Epithelial cell of proximal tubule (primary cell): ENCODE measurements at regions not wholly inside any gene's neighbourhood (a gene's known extent, or its start where the extent isn't known, plus 50 kb on each side); places are given as distances from the start of the nearest gene placed in this dataset.

ENCODE experiments used
- DNase-seq: peaks from one replicate; pipeline ENCODE4 v3.0.0-alpha.2; 2011; ENCODE audit warnings: low read depth
- H3K4me3 ChIP-seq: 2 replicates; pipeline ENCODE4 v1.5.1; 2011; ENCODE audit warnings: low read depth, mild to moderate bottlenecking, low read length
- TF ChIP-seq, protein P1 (sequence below): conservative IDR thresholded peaks from 2 replicates; pipeline ENCODE4 v1.5.1; 2012; ENCODE audit warnings: low read depth, mild to moderate bottlenecking, low read length

- H3K4me3 ChIP-seq: no peak overlapping the region
- TF ChIP-seq, protein P1, sequence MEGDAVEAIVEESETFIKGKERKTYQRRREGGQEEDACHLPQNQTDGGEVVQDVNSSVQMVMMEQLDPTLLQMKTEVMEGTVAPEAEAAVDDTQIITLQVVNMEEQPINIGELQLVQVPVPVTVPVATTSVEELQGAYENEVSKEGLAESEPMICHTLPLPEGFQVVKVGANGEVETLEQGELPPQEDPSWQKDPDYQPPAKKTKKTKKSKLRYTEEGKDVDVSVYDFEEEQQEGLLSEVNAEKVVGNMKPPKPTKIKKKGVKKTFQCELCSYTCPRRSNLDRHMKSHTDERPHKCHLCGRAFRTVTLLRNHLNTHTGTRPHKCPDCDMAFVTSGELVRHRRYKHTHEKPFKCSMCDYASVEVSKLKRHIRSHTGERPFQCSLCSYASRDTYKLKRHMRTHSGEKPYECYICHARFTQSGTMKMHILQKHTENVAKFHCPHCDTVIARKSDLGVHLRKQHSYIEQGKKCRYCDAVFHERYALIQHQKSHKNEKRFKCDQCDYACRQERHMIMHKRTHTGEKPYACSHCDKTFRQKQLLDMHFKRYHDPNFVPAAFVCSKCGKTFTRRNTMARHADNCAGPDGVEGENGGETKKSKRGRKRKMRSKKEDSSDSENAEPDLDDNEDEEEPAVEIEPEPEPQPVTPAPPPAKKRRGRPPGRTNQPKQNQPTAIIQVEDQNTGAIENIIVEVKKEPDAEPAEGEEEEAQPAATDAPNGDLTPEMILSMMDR: no peak
- DNase-seq: no peak
Measured at GRCh38 chr16:55988013-55988412, 112.8 kb upstream of the CES5A start.

DNA sequence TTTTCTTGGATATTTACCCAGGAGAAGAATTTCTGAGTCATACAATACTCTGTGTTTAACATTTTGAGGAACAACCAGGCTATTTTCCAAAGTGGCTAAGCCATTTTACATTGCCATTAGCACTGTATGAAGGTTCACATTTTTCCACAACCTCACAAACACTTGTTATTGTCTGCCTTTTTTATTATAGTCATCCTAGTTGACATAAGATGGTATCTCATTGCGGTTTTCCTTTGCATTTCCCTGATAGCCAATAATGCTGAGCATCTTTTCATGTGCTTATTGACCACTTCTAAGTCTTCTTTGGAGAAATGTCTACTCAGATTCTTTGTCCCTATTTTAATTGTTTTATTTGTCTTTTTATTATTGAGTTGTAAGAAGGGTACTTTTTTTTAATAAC is 107.4 kb upstream of the CES5A start:
- H3K4me3 ChIP-seq: no peak overlapping the region
- DNase-seq: no peak
- TF ChIP-seq, protein P1: no peak

DNA sequence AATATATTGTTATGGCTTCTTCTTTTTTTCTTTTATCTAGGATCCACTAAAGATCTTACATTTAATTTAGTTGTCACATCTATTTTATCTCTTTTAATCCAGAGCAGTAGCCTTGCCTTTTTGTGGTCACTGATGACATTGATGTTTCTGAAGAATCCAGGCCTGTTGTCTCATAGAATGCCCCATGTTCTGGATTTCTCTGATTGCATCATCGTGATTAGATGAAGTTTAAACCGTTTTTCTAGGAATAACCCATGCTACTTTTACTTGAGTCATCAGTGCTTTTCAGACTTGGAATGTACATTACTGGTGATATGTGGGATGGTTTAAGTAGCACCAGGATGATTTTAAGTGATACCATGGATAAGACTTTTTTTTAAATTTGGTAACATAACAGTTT is 106.4 kb upstream of the CES5A start:
- H3K4me3 ChIP-seq: no peak overlapping the region
- TF ChIP-seq, protein P1: no peak
- DNase-seq: no peak

- H3K4me3 ChIP-seq: no peak overlapping the region
- TF ChIP-seq, protein P1: no peak
- DNase-seq: no peak
Measured at GRCh38 chr16:55976815-55977214, 101.6 kb upstream of the CES5A start.

DNA sequence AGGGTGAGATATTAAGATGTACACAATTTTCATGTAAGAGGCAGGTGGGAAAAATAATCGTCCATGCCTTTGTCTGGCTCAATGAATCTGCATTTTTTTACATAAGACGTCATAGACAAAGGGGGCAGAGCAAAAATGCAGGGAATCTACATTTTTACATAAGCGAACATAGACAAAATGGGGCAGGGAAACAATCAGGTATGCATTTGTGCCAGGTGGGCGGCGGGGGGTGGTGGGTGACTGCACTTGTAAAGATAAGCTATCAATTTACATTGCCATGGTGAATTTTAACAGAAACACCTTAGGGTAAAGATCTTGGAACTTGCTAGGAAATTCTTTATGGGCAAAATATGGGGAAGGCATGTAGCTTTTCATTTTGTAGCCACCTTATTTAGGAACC is 96.3 kb upstream of the CES5A start:
- no peak for DNase-seq
- TF ChIP-seq, protein P1: no peak
- H3K4me3 ChIP-seq: no peak overlapping the region

DNA sequence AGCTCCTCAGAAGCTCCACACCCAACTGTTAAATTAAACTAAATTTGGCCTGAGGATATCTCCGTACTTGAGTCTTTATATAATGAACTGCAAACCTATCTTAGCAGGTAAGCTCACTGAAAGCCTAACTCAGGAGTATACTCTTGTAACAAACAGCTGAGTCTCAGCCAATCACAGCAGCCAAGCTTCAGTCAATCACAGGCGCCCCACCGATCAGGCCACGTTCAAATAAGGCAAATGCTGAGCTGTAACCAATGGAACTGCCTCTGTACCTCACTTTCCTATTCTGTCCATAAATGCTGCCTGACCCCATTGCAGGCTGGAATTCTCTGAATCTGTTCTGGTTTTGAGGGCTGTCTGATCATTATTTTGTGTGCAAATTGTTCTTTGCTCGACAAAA is 93.0 kb upstream of the CES5A start:
- no peak overlapping the region for H3K4me3 ChIP-seq
- DNase-seq: no peak
- TF ChIP-seq, protein P1: no peak

- no peak overlapping the region for H3K4me3 ChIP-seq
- no peak for DNase-seq
- TF ChIP-seq, protein P1: no peak
Measured at GRCh38 chr16:55964923-55965475, 89.8 kb upstream of the CES5A start.
